Thyroid gland (tissue), 4 donors: ENCODE measurements at regions not wholly inside any gene's neighbourhood (a gene's known extent, or its start where the extent isn't known, plus 50 kb on each side); places are given as distances from the start of the nearest gene placed in this dataset.

Experiments used
- DNase-seq, 2 donors: peaks; one replicate each; pipeline ENCODE4 v3.0.0-alpha.2; 2019
- H3K27ac ChIP-seq, 3 donors: fragments of 200-600 bp; sonication (generic); 1 replicate in 2 of 3; 2 replicates in 1 of 3; pipeline ENCODE4 v1.5.1; 2016 to 2019; ENCODE audit warnings: mild to moderate bottlenecking in 1 of 3, moderate library complexity in 1 of 3
- H3K27me3 ChIP-seq: fragments of 200-600 bp; sonication (generic); one replicate; pipeline ENCODE4 v1.5.1; 2019
- H3K36me3 ChIP-seq, 2 donors: fragments of 200-600 bp; sonication (generic); one replicate each; pipeline ENCODE4 v1.5.1; 2016 to 2019
- H3K4me1 ChIP-seq, 2 donors: fragments of 200-600 bp; sonication (generic); one replicate each; pipeline ENCODE4 v1.5.1; 2017 to 2019
- H3K4me3 ChIP-seq, 3 donors: fragments of 200-600 bp; sonication (generic); replicated peaks in 1 of 3; 1 replicate in 2 of 3; 2 replicates in 1 of 3; pipeline ENCODE4 v1.5.1; 2016; ENCODE audit warnings: mild to moderate bottlenecking in 1 of 3
- H3K9me3 ChIP-seq: fragments of 200-600 bp; sonication (generic); one replicate; pipeline ENCODE4 v1.5.1; 2017
- POLR2A ChIP-seq, 2 donors: fragments of 450-650 bp; IDR thresholded peaks; one replicate each; pipeline ENCODE4 v1.6.1; 2017; ENCODE audit warnings: antibody characterized with exemption in 2 of 2, mild to moderate bottlenecking in 2 of 2, moderate library complexity in 1 of 2
- WGBS, 2 donors: methylation state at CpG; one replicate each; pipeline ENCODE4 v1.1.5; 2017; 5-methylcytosine and 5-hydroxymethylcytosine counted together
- intact Hi-C: fragments of 100-400 bp; cut with DNase I; formaldehyde crosslinking; loops from one replicate; pipeline ENCODE4 v1.15.1; 2023
- TF ChIP-seq, protein P1 (sequence below), 6 experiments: fragments of 200-600 bp in 3 of 6; fragments of 450-650 bp in 3 of 6; sonication (generic) in 3 of 6; IDR thresholded peaks; one replicate each; pipeline ENCODE4 v1.5.1; 2016 to 2019; ENCODE audit warnings: antibody characterized with exemption in 6 of 6, mild to moderate bottlenecking in 2 of 6, inconsistent platforms in 1 of 6, moderate library complexity in 1 of 6

DNA sequence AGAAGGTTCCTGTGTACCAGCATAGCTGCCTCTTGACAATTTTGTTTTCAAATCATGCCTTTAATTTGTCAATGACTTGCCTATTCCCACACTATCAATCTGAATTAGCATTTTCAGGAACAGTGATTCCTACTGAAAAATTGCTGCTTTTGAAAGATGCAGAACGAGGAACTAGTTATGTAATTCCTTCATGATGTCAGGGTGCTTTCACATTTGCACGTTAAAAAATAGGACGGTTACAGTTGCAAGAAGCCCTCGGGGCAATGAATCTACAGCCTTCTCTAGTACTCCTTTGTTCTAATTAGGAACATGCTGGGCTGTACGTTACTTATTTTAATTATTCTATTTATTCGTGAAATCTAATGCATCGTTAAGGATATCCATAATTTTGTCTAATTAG lies 253.9 kb downstream of the OTUD1 start:
- no peaks in the 10 kb centered on the region for H3K36me3 ChIP-seq
- DNase-seq = no peak
- H3K4me3 ChIP-seq = no peak overlapping the region
- TF ChIP-seq POLR2A (IDR thresholded peaks at IDR 0.05) = no peak
- no peak overlapping the region for H3K27ac ChIP-seq
- peaks cover 14% of the 10 kb centered on the region for H3K27me3 ChIP-seq
- intact Hi-C loops = no loop called here
- 37 to 40% methylated on average over 7 of the region's 7 CpGs for WGBS, 2 donors
- H3K4me1 ChIP-seq = peaks cover 9 to 22% of the 10 kb centered on the region in 2 donors
- no peaks in the 10 kb centered on the region for H3K9me3 ChIP-seq

DNA sequence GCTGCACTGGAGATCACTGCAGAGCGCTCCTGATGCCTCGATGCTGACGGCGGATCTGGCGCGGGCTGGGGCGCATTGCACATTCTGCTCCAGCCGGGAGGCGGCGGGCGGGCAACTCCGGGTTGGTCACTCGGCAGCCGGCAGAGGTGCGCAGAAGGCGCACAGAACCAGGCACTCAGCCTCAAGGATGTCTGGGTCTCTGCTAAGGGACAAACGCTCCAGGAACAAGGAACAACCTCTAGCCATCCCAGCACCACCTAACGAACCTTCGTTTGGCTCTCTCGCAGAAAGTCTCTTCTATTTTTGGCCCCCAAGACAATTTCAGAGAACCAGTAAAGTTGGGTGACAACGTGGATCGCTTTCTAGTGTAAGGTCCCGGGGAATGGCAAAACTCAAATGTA lies 254.6 kb downstream of the OTUD1 start:
- no peak for TF ChIP-seq POLR2A (IDR thresholded peaks at IDR 0.05)
- TF ChIP-seq, protein P1, sequence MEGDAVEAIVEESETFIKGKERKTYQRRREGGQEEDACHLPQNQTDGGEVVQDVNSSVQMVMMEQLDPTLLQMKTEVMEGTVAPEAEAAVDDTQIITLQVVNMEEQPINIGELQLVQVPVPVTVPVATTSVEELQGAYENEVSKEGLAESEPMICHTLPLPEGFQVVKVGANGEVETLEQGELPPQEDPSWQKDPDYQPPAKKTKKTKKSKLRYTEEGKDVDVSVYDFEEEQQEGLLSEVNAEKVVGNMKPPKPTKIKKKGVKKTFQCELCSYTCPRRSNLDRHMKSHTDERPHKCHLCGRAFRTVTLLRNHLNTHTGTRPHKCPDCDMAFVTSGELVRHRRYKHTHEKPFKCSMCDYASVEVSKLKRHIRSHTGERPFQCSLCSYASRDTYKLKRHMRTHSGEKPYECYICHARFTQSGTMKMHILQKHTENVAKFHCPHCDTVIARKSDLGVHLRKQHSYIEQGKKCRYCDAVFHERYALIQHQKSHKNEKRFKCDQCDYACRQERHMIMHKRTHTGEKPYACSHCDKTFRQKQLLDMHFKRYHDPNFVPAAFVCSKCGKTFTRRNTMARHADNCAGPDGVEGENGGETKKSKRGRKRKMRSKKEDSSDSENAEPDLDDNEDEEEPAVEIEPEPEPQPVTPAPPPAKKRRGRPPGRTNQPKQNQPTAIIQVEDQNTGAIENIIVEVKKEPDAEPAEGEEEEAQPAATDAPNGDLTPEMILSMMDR (IDR thresholded peaks at IDR 0.05) = no peak
- peaks cover 14% of the 10 kb centered on the region for H3K27me3 ChIP-seq
- H3K4me3 ChIP-seq = no peak overlapping the region
- no peaks in the 10 kb centered on the region for H3K36me3 ChIP-seq
- no peak for DNase-seq
- intact Hi-C loops = no loop called here
- H3K9me3 ChIP-seq = no peaks in the 10 kb centered on the region
- H3K4me1 ChIP-seq = peaks cover 9 to 22% of the 10 kb centered on the region in 2 donors
- WGBS, 2 donors = 1 to 2% methylated on average over 23 of the region's 23 CpGs
- H3K27ac ChIP-seq = no peak overlapping the region

DNA sequence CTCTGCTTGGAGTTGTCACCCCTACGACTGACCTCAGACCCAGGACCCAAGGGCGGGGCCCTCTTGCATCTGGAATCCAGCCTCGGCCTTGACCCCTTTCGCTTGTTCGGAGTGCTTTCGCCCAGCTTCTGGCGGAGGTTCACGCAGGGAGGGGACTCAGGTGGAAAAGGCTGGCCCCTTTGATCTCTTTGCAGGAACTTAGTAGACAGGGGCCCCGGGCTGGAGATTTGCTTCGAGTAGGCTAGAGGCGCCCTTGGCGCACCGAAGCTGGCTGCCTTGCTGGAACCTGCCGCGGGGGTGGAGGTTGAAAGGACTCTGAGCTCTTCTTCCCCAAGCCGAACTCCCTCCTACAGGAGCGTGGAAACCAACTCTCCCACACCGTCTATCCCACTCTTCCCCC lies 255.1 kb downstream of the OTUD1 start:
- intact Hi-C loops = no loop called here
- WGBS, 2 donors = 4 to 6% methylated on average over 9 to 18 of the region's 18 CpGs
- Histone ChIP-seq H3K36me3 (no peaks in the 10 kb centered on the region), H3K9me3 (no peaks in the 10 kb centered on the region), H3K4me1 (peaks cover 9 to 22% of the 10 kb centered on the region in 2 donors), H3K27ac (no peak overlapping the region), H3K27me3 (peaks cover 14% of the 10 kb centered on the region), H3K4me3 (no peak overlapping the region)
- TF ChIP-seq, protein P1 (IDR thresholded peaks at IDR 0.05) = no peak
- TF ChIP-seq POLR2A (IDR thresholded peaks at IDR 0.05) = no peak
- no peak for DNase-seq

DNA sequence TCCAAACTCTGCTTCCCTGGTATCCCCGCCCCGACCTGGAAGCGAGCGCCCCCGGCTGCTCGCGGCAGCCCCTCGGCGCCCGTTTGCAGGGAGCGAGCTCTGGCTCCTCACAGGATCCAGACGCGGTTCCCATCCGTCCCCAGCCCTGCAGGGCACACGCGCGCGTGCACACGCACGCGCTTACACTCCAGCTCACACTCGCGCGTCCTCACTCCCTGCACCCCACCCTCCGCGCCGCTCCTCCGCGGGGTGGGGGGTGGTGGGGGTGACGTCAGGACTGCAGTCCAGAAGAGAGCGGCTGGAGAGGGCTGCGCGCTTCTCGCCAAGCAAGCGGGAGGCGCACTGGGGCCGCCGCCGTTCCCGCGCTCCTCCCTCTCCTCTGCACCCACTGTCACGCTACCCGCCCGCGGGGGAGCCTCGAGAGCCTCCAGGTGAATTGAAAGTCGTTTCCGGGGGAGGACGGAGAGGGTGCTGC lies 255.6 kb downstream of the OTUD1 start:
- intact Hi-C loops = no loop called here
- H3K27me3 ChIP-seq = peaks cover 14% of the 10 kb centered on the region
- no peak overlapping the region for H3K27ac ChIP-seq
- H3K36me3 ChIP-seq = no peaks in the 10 kb centered on the region
- 1% methylated on average over 12 to 22 of the region's 49 CpGs for WGBS, 2 donors
- peak overlapping the region in 1 of 3 donors; percentile 13 for H3K4me3 ChIP-seq
- peaks cover 9 to 22% of the 10 kb centered on the region in 2 donors for H3K4me1 ChIP-seq
- H3K9me3 ChIP-seq = no peaks in the 10 kb centered on the region
- TF ChIP-seq POLR2A (IDR thresholded peaks at IDR 0.05) = no peak
- TF ChIP-seq, protein P1 (IDR thresholded peaks at IDR 0.05) = no peak
- DNase-seq = no peak

DNA sequence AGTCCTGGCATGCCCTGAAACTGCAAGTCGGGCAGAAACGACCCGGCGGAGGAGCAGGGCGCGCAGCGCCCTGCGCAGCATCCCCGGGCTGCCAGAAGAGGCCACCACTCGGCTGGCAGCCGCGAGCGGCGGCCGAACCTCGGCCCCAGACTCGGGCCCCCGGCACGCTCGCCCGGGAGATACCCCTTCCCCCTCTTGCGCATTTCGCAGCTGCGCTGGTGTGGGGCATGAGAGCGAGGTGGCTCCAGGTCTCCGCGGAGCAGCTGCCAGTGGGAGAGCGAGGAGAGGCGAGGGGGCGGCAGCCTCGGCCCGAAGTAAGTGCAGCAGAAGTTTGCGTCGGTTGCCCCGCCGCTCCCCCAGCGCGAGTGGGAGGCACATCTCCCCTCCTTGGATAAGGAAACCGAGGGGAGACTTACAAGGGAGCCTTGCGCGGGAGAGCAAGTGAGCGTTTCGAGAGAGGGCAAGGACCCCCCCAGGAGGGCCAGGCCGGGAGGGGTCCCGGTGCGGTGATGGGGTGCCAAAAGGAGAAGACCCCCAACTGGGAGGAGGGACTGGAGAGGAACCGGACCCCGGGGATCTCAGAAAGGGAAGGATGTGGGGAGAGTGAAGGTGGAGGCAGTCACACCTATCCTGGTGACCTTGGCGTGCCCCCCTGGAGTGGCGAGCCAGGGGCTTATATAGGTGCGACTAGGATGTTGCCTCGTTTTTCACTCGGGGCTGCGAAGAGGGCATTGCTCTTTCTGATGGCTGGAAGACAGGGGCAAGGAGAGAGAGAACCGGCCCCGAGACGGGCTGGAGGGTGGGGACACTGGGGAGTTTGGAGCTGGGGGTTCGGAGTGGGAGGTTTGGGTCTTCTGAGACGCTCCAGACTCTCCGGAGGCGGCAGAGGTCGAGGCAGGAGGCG lies 256.3 kb downstream of the OTUD1 start:
- H3K4me1 ChIP-seq = peaks cover 9 to 22% of the 10 kb centered on the region in 2 donors
- peak overlapping the region in 1 of 3 donors; percentile 13 for H3K4me3 ChIP-seq
- H3K27me3 ChIP-seq = peaks cover 14% of the 10 kb centered on the region
- TF ChIP-seq POLR2A (IDR thresholded peaks at IDR 0.05) = no peak
- TF ChIP-seq, protein P1 (IDR thresholded peaks at IDR 0.05) = no peak
- no peak for DNase-seq
- WGBS, 2 donors = 2% methylated on average over 27 to 29 of the region's 63 CpGs
- intact Hi-C loops = no loop called here
- no peaks in the 10 kb centered on the region for H3K9me3 ChIP-seq
- no peak overlapping the region for H3K27ac ChIP-seq
- no peaks in the 10 kb centered on the region for H3K36me3 ChIP-seq
